GM10248 (cell line): ENCODE measurements at regions not wholly inside any gene's neighbourhood (a gene's known extent, or its start where the extent isn't known, plus 50 kb on each side); places are given as distances from the start of the nearest gene placed in this dataset.

Experiments
- CTCF ChIA-PET: fragments of 300-600 bp; sonication (Branson Sonifier 250); formaldehyde crosslinking; extraction: SDS; loops from one replicate; lab custom pipeline; 2021; ENCODE audit warnings: antibody characterized with exemption; lab: Yijun Ruan, JAX
- POLR2A ChIA-PET: fragments of 350-650 bp; sonication (Branson Sonifier 250); formaldehyde crosslinking; extraction: SDS; loops from one replicate; lab custom pipeline; 2020; ENCODE audit warnings: antibody characterized with exemption; lab: Yijun Ruan, JAX
- DNase-seq: peaks from one replicate; pipeline ENCODE4 v3.0.0; 2012; ENCODE audit errors: extremely low spot score
- TF ChIP-seq, protein P1 (sequence below): IDR thresholded peaks from 2 replicates; pipeline ENCODE4 v1.5.1; 2012; ENCODE audit warnings: mild to moderate bottlenecking, low read depth; ENCODE audit errors: extremely low read depth, missing control alignments, control extremely low read depth

GRCh38 chr12:75583355-75583754 is 71.9 kb upstream of the KRR1 start:
- ChIA-PET CTCF (interaction anchor here (0.8 to 2.3 kb wide), 3 partner anchors 18 to 26 kb away, joined by 3 to 5 read pairs (median 4); no protein-coding TSS in a partner anchor), POLR2A (no interaction called here)
- TF ChIP-seq, protein P1, sequence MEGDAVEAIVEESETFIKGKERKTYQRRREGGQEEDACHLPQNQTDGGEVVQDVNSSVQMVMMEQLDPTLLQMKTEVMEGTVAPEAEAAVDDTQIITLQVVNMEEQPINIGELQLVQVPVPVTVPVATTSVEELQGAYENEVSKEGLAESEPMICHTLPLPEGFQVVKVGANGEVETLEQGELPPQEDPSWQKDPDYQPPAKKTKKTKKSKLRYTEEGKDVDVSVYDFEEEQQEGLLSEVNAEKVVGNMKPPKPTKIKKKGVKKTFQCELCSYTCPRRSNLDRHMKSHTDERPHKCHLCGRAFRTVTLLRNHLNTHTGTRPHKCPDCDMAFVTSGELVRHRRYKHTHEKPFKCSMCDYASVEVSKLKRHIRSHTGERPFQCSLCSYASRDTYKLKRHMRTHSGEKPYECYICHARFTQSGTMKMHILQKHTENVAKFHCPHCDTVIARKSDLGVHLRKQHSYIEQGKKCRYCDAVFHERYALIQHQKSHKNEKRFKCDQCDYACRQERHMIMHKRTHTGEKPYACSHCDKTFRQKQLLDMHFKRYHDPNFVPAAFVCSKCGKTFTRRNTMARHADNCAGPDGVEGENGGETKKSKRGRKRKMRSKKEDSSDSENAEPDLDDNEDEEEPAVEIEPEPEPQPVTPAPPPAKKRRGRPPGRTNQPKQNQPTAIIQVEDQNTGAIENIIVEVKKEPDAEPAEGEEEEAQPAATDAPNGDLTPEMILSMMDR = no peak
- DNase-seq = no peak

GRCh38 chr12:75581515-75581914 is 70.1 kb upstream of the KRR1 start:
- CTCF ChIA-PET = interaction anchor here (1.3 to 1.4 kb wide), 2 partner anchors 17 to 19 kb away, joined by 3 read pairs; no protein-coding TSS in a partner anchor
- TF ChIP-seq, protein P1 = no peak
- DNase-seq = no peak
- POLR2A ChIA-PET = no interaction called here

- POLR2A ChIA-PET = no interaction called here
- no peak for DNase-seq
- CTCF ChIA-PET = no interaction called here
- TF ChIP-seq, protein P1 = no peak
Measured at GRCh38 chr12:75579552-75579951, 68.1 kb upstream of the KRR1 start.

DNA sequence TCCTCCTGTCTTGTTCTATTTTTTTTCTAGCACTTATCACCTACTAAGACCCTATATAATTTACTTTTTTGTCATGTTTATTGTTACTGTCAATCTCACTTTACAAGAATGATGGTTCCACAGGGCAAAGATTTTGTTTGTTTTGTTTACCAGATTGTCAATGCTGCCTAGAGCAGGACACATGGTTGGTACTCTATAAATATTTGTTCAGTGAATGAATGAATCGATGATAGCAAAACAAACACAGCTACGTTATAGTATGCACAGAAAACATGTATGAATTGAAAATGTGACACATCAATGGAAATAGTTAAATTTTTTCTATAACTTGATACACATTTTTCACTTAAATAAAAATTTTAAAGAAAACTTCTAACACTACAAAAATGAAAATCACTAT is 67.1 kb upstream of the KRR1 start:
- DNase-seq = no peak
- ChIA-PET CTCF (no interaction called here), POLR2A (no interaction called here)
- TF ChIP-seq, protein P1 = no peak

DNA sequence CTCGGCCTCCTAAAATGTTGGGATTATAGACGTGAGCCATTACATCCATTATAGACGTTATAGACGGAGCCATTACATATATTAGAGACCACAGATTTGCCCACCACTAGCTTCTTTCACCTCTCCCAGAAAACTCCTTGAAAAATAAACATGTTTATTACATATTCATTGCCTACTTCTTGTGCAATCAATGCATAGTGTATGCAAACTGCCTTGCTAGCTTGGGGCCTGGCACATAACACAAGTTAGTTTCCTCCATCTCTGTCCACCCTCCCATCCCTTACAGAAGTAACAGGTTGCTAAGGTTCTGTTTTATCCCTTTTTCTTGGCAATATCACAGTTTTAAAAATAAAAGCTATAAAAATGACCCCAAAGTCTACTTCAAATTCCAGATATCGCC is 66.4 kb upstream of the KRR1 start:
- POLR2A ChIA-PET = no interaction called here
- TF ChIP-seq, protein P1 = no peak
- CTCF ChIA-PET = interaction anchor here (0.8 to 1.5 kb wide), 4 partner anchors 10 to 61 kb away, joined by 3 to 4 read pairs (median 4); no protein-coding TSS in a partner anchor
- DNase-seq = no peak

- ChIA-PET CTCF (no interaction called here), POLR2A (no interaction called here)
- TF ChIP-seq, protein P1 = no peak
- no peak for DNase-seq
Measured at GRCh38 chr12:75571656-75572205, 60.3 kb upstream of the KRR1 start.

- ChIA-PET CTCF (no interaction called here), POLR2A (no interaction called here)
- TF ChIP-seq, protein P1 = no peak
- no peak for DNase-seq
Measured at GRCh38 chr12:75571204-75571603, 59.8 kb upstream of the KRR1 start.
